Activated CD4-positive, alpha-beta memory T cell treated with anti-CD3 and anti-CD28 coated beads, Interleukin-2, amount 10 ng/mL, durations not matched to agents 7 days and 5 days (primary cell): ENCODE measurements at regions not wholly inside any gene's neighbourhood (a gene's known extent, or its start where the extent isn't known, plus 50 kb on each side); places are given as distances from the start of the nearest gene placed in this dataset.

Experiments
- CTCF ChIA-PET: fragments of 350-600 bp; sonication (Branson Sonifier 250); formaldehyde crosslinking; loops from one replicate; lab custom pipeline; 2021; ENCODE audit warnings: antibody characterized with exemption, inconsistent platforms; lab: Charles Lee
- POLR2A ChIA-PET: fragments of 350-600 bp; sonication (Branson Sonifier 250); formaldehyde crosslinking; loops from one replicate; lab custom pipeline; 2021; ENCODE audit warnings: antibody characterized with exemption; lab: Charles Lee
- DNase-seq: peaks from one replicate; pipeline ENCODE4 v3.0.0-alpha.2; 2020
- H3K27ac Mint-ChIP-seq: one replicate; pipeline ENCODE4 v1.8.0; 2021; ENCODE audit warnings: mild to moderate bottlenecking, mixed read lengths
- H3K27me3 Mint-ChIP-seq: one replicate; pipeline ENCODE4 v1.8.0; 2021; ENCODE audit warnings: mixed read lengths
- H3K36me3 Mint-ChIP-seq: one replicate; pipeline ENCODE4 v1.8.0; 2021; ENCODE audit warnings: low read depth, mixed read lengths
- H3K4me1 Mint-ChIP-seq: one replicate; pipeline ENCODE4 v1.8.0; 2021; ENCODE audit warnings: mixed read lengths
- H3K4me3 Mint-ChIP-seq: one replicate; pipeline ENCODE4 v1.8.0; 2021; ENCODE audit warnings: mild to moderate bottlenecking, mixed read lengths
- H3K9me3 Mint-ChIP-seq: one replicate; pipeline ENCODE4 v1.8.0; 2021; ENCODE audit warnings: mixed read lengths

DNA sequence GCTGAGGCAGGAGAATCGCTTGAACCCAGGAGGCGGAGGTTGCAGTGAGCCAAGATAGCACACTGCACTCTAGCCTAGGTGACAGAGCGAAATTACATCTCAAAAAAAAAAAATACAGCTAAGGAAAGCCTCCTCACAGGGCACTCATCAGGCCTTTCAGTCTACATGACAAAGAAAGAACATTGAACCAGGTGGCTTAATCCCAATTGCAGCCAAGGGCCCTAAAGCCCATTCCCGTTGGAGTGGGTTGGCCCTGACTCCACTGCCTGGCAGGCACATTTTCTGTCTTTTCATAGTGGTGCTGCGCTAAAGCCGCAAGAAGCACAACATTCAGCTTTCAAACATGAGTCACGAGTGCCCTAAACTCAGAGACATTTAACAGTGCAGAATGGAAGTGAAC is 372.5 kb downstream of the RNF144A start:
- H3K27ac Mint-ChIP-seq, result no peak overlapping the region
- POLR2A ChIA-PET, result no interaction called here
- no peaks in the 10 kb centered on the region for H3K36me3 Mint-ChIP-seq
- CTCF ChIA-PET, result no interaction called here
- H3K9me3 Mint-ChIP-seq, result no peaks in the 10 kb centered on the region
- no peak overlapping the region for H3K4me3 Mint-ChIP-seq
- DNase-seq, result no peak
- H3K27me3 Mint-ChIP-seq, result peaks cover 2% of the 10 kb centered on the region
- H3K4me1 Mint-ChIP-seq, result no peaks in the 10 kb centered on the region

DNA sequence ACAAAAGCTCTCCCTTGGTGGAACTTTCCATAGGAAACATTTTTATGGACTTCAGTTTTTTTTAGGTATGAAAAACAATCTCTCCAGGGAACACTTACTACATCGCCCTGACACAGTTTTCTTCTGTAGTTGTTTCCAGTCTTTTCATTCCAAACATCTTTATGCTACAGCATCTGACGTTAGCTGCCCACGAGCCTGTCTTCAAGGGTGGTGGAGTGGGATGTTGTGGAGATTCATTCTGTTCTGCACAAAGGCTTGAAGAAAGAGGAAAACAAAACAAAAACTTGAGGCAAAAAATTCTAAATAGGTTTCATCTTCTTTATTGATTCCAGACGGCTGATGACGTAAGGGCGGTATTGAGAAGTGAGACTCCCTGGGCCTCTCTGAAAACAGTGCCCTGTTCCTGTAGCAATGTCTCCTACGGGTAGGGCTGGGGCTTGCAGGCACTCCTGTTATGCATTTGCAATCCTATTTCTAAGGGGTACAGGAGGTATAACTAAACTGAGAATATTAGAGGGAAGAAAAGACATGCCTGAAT is 375.0 kb downstream of the RNF144A start:
- Mint-ChIP-seq H3K4me3 (no peak overlapping the region), H3K9me3 (no peaks in the 10 kb centered on the region), H3K4me1 (no peaks in the 10 kb centered on the region), H3K36me3 (no peaks in the 10 kb centered on the region), H3K27ac (no peak overlapping the region), H3K27me3 (peaks cover 2% of the 10 kb centered on the region)
- DNase-seq, result no peak
- POLR2A ChIA-PET, result interaction anchor here (0.7 kb wide), 1 partner anchor 1328 kb away, joined by 3 read pairs; no protein-coding TSS in a partner anchor
- CTCF ChIA-PET, result no interaction called here

- Mint-ChIP-seq H3K4me1 (no peaks in the 10 kb centered on the region), H3K27ac (no peak overlapping the region), H3K4me3 (no peak overlapping the region), H3K9me3 (no peaks in the 10 kb centered on the region), H3K27me3 (peaks cover 5% of the 10 kb centered on the region), H3K36me3 (no peaks in the 10 kb centered on the region)
- CTCF ChIA-PET, result no interaction called here
- DNase-seq, result no peak
- POLR2A ChIA-PET, result no interaction called here
Observed at GRCh38 chr2:7309582-7309981, 392.4 kb downstream of the RNF144A start.

- Mint-ChIP-seq H3K27me3 (peaks cover 13% of the 10 kb centered on the region), H3K36me3 (no peaks in the 10 kb centered on the region), H3K4me1 (no peaks in the 10 kb centered on the region), H3K4me3 (no peak overlapping the region), H3K9me3 (no peaks in the 10 kb centered on the region), H3K27ac (no peak overlapping the region)
- ChIA-PET CTCF (no interaction called here), POLR2A (no interaction called here)
- no peak for DNase-seq
Observed at GRCh38 chr2:7324706-7325105, 407.5 kb downstream of the RNF144A start.

GRCh38 chr2:7325186-7325585 is 408.0 kb downstream of the RNF144A start:
- no peaks in the 10 kb centered on the region for H3K36me3 Mint-ChIP-seq
- ChIA-PET POLR2A (no interaction called here), CTCF (no interaction called here)
- H3K4me3 Mint-ChIP-seq, result no peak overlapping the region
- H3K4me1 Mint-ChIP-seq, result no peaks in the 10 kb centered on the region
- no peak overlapping the region for H3K27ac Mint-ChIP-seq
- H3K27me3 Mint-ChIP-seq, result peaks cover 10% of the 10 kb centered on the region
- no peak for DNase-seq
- no peaks in the 10 kb centered on the region for H3K9me3 Mint-ChIP-seq

GRCh38 chr2:7329465-7329864 is 412.3 kb downstream of the RNF144A start:
- H3K9me3 Mint-ChIP-seq, result no peaks in the 10 kb centered on the region
- H3K4me3 Mint-ChIP-seq, result no peak overlapping the region
- peaks cover 15% of the 10 kb centered on the region for H3K27me3 Mint-ChIP-seq
- no peaks in the 10 kb centered on the region for H3K36me3 Mint-ChIP-seq
- POLR2A ChIA-PET, result no interaction called here
- no peak overlapping the region for H3K27ac Mint-ChIP-seq
- CTCF ChIA-PET, result no interaction called here
- DNase-seq, result no peak
- H3K4me1 Mint-ChIP-seq, result no peaks in the 10 kb centered on the region

GRCh38 chr2:7333189-7333765 is 416.1 kb downstream of the RNF144A start:
- no peaks in the 10 kb centered on the region for H3K4me1 Mint-ChIP-seq
- no peak for DNase-seq
- H3K9me3 Mint-ChIP-seq, result no peaks in the 10 kb centered on the region
- H3K36me3 Mint-ChIP-seq, result no peaks in the 10 kb centered on the region
- CTCF ChIA-PET, result no interaction called here
- no peak overlapping the region for H3K27ac Mint-ChIP-seq
- POLR2A ChIA-PET, result no interaction called here
- H3K27me3 Mint-ChIP-seq, result peaks cover 28% of the 10 kb centered on the region
- H3K4me3 Mint-ChIP-seq, result no peak overlapping the region

GRCh38 chr2:7333960-7334493 is 416.8 kb downstream of the RNF144A start:
- CTCF ChIA-PET, result no interaction called here

GRCh38 chr2:7338961-7339360 is 421.7 kb downstream of the RNF144A start:
- Mint-ChIP-seq H3K27me3 (peaks cover 18% of the 10 kb centered on the region), H3K36me3 (no peaks in the 10 kb centered on the region), H3K9me3 (no peaks in the 10 kb centered on the region), H3K27ac (no peak overlapping the region), H3K4me1 (no peaks in the 10 kb centered on the region), H3K4me3 (no peak overlapping the region)
- no peak for DNase-seq
- ChIA-PET POLR2A (no interaction called here), CTCF (no interaction called here)

More at GRCh38 chr2:7333960-7334493, 416.8 kb downstream of the RNF144A start:
- Mint-ChIP-seq H3K4me3 (no peak overlapping the region), H3K4me1 (no peaks in the 10 kb centered on the region), H3K36me3 (no peaks in the 10 kb centered on the region), H3K27me3 (peaks cover 28% of the 10 kb centered on the region), H3K27ac (no peak overlapping the region), H3K9me3 (no peaks in the 10 kb centered on the region)
- POLR2A ChIA-PET, result no interaction called here
- DNase-seq, result no peak

DNA sequence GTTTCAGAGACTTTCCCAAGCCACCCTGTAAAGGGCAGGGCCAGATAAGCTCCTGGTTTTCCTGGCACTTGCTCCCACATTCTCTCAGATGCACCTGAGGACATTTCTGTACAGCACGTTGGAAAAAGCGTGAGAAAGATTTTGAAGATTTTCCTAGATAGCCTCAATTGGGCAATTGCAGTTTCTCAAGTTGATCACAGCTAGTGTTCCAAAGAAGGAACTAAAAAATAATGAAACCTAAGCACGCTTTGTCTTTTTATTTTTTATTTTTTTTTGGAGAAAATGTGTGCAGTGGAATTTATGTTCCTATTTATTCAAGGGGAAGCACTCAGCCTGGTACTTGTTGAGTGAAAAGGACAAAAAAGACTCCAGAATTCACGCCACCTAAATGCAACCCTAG is 429.1 kb downstream of the RNF144A start:
- Mint-ChIP-seq H3K9me3 (no peaks in the 10 kb centered on the region), H3K36me3 (no peaks in the 10 kb centered on the region), H3K4me3 (no peak overlapping the region), H3K4me1 (no peaks in the 10 kb centered on the region), H3K27ac (no peak overlapping the region), H3K27me3 (peaks cover 1% of the 10 kb centered on the region)
- DNase-seq, result no peak
- ChIA-PET POLR2A (no interaction called here), CTCF (no interaction called here)

DNA sequence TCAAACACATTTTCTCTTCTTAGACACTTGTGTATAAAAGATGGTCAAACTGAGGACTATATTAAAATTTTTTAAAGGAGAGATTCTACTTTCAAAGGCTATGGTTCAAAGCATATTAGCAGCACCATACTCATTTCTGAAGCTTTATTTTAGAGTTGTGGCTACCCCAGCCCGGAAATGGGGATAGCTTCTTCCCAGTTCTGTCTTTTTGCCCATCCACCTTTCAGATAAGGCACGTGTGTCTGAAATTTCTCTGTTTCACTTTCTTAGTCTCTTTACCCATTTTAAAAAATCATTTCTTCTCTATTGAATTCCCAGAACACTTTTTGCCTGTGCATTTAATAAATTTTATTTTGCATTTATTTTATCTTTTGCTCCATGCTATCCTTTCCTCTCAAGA is 431.5 kb downstream of the RNF144A start:
- Mint-ChIP-seq H3K4me3 (no peak overlapping the region), H3K9me3 (no peaks in the 10 kb centered on the region), H3K27me3 (peaks cover 3% of the 10 kb centered on the region), H3K4me1 (no peaks in the 10 kb centered on the region), H3K27ac (no peak overlapping the region), H3K36me3 (no peaks in the 10 kb centered on the region)
- DNase-seq, result no peak
- POLR2A ChIA-PET, result no interaction called here
- CTCF ChIA-PET, result no interaction called here

GRCh38 chr2:7352191-7352590 is 435.0 kb downstream of the RNF144A start:
- Mint-ChIP-seq H3K27ac (no peak overlapping the region), H3K27me3 (peaks cover 3% of the 10 kb centered on the region), H3K36me3 (no peaks in the 10 kb centered on the region), H3K4me3 (no peak overlapping the region), H3K9me3 (peaks cover 2% of the 10 kb centered on the region), H3K4me1 (no peaks in the 10 kb centered on the region)
- DNase-seq, result no peak
- ChIA-PET POLR2A (no interaction called here), CTCF (no interaction called here)

- Mint-ChIP-seq H3K36me3 (no peaks in the 10 kb centered on the region), H3K9me3 (peaks cover 2% of the 10 kb centered on the region), H3K4me3 (no peak overlapping the region), H3K27me3 (peaks cover 3% of the 10 kb centered on the region), H3K27ac (no peak overlapping the region), H3K4me1 (no peaks in the 10 kb centered on the region)
- ChIA-PET POLR2A (no interaction called here), CTCF (no interaction called here)
- no peak for DNase-seq
Observed at GRCh38 chr2:7353571-7353970, 436.4 kb downstream of the RNF144A start.

GRCh38 chr2:7355781-7356180 is 438.6 kb downstream of the RNF144A start:
- no peak for DNase-seq
- Mint-ChIP-seq H3K27ac (no peak overlapping the region), H3K27me3 (peaks cover 1% of the 10 kb centered on the region), H3K9me3 (peaks cover 2% of the 10 kb centered on the region), H3K36me3 (no peaks in the 10 kb centered on the region), H3K4me1 (no peaks in the 10 kb centered on the region), H3K4me3 (no peak overlapping the region)
- CTCF ChIA-PET, result no interaction called here
- POLR2A ChIA-PET, result no interaction called here
